Erythroblast (primary cell): ENCODE measurements at regions not wholly inside any gene's neighbourhood (a gene's known extent, or its start where the extent isn't known, plus 50 kb on each side); places are given as distances from the start of the nearest gene placed in this dataset.

Experiments
- GATA1 ChIP-seq: IDR thresholded peaks from 2 replicates; pipeline ENCODE4 v1.6.1; 2011; ENCODE audit warnings: low read depth, mild to moderate bottlenecking, control low read depth, low read length, moderate library complexity
- POLR2A ChIP-seq: IDR thresholded peaks from 2 replicates; pipeline ENCODE4 v1.6.1; 2011; ENCODE audit warnings: mild to moderate bottlenecking, low read length

DNA sequence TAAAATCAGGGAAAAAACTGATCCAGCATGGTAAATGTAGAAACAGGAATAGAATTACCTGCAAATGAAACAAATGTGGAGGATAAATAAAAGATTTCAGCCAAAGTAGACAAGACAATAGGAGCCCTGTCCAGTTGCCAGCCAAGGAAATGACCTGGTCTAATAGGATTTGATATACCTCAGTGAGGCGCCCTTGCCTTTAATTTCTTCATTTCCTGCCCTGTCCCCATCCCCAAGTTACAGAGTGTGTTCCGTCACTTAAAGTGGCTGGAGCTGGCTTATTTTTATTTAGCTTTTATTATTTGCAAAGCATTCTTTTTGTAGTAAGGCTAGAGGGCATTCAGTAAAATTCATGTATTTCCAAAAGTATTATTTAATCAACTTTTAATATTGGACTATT is 1022.0 kb downstream of the EFNB2 start:
- no peak for TF ChIP-seq POLR2A
- no peak for TF ChIP-seq GATA1
